ENCODE measurements at regions not wholly inside any gene's neighbourhood (a gene's known extent, or its start where the extent isn't known, plus 50 kb on each side); places are given as distances from the start of the nearest gene placed in this dataset.

DNA sequence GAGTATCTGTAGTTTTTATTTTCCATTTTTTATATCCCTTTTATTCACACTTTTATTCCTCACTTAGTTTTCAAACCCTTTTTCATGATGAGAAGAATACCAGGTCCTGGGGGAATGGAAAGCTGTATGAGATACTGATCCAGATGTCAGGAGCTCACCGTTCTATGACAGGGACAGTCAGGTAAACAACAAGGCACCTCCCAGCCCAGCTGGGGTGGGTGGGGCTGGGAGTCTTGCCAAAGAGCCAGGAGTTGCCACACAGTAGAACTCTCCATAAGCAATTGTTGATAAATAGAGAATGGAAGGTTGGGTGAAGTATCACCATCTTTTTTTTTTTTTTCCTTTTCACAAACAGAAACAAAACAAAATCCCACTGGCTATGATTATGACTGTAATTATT lies 225.8 kb downstream of the NSG2 start:
- TF ChIP-seq, protein P1, sequence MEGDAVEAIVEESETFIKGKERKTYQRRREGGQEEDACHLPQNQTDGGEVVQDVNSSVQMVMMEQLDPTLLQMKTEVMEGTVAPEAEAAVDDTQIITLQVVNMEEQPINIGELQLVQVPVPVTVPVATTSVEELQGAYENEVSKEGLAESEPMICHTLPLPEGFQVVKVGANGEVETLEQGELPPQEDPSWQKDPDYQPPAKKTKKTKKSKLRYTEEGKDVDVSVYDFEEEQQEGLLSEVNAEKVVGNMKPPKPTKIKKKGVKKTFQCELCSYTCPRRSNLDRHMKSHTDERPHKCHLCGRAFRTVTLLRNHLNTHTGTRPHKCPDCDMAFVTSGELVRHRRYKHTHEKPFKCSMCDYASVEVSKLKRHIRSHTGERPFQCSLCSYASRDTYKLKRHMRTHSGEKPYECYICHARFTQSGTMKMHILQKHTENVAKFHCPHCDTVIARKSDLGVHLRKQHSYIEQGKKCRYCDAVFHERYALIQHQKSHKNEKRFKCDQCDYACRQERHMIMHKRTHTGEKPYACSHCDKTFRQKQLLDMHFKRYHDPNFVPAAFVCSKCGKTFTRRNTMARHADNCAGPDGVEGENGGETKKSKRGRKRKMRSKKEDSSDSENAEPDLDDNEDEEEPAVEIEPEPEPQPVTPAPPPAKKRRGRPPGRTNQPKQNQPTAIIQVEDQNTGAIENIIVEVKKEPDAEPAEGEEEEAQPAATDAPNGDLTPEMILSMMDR (conservative IDR thresholded peaks at IDR 0.05 in 1 of 2, IDR thresholded peaks at IDR 0.05 in 1 of 2; ENCODE audit: low read depth in 1 of 2, low read length in 2 of 2), result no peak
- TF ChIP-seq EZH2 (IDR thresholded peaks at IDR 0.05; ENCODE audit: low read length, missing control alignments), result no peak
